Stimulated activated CD8-positive, alpha-beta memory T cell treated with anti-CD3 and anti-CD28 coated beads, Interleukin-2, amount 100 ng/mL, for 48 hours (primary cell): ENCODE measurements at regions not wholly inside any gene's neighbourhood (a gene's known extent, or its start where the extent isn't known, plus 50 kb on each side); places are given as distances from the start of the nearest gene placed in this dataset.

Experiments
- DNase-seq, 2 donors: peaks; one replicate each; pipeline ENCODE4 v3.0.0-alpha.2; 2020; ENCODE audit warnings: low read depth in 2 of 2

- DNase-seq, result no peak
Observed at GRCh38 chr2:21690005-21690404, 566.2 kb downstream of the TDRD15 start.

GRCh38 chr2:21693081-21693480 lies 569.3 kb downstream of the TDRD15 start:
- no peak for DNase-seq

GRCh38 chr2:21694079-21694878 lies 570.5 kb downstream of the TDRD15 start:
- DNase-seq, result no peak

GRCh38 chr2:21696900-21697299 lies 573.1 kb downstream of the TDRD15 start:
- DNase-seq, result no peak

- DNase-seq, result no peak
Observed at GRCh38 chr2:21700644-21701043, 576.9 kb downstream of the TDRD15 start.

DNA sequence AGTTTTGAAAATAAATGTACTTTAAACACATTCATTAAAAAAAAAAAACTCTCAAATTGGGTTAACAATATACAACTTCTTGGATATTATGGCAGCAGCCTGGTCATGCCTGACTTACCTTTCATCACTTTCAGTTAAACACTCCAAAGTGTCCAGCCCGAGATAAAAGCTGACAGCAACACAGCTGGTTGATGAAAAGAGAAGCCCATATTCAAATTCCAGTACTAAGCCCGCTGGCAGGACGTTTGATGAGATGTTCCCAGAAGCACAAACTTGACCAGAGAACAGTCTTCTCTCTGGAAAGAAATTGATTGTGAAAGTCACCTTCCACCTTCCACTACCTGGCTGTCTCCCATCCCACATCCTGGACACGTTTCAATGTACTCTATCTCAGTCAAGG lies 586.3 kb downstream of the TDRD15 start:
- no peak for DNase-seq

GRCh38 chr2:21710496-21710895 lies 586.7 kb downstream of the TDRD15 start:
- DNase-seq, result no peak

GRCh38 chr2:21715887-21716286 lies 592.1 kb downstream of the TDRD15 start:
- no peak for DNase-seq

- DNase-seq, result no peak
Observed at GRCh38 chr2:21727101-21727500, 603.3 kb downstream of the TDRD15 start.

- no peak for DNase-seq
Observed at GRCh38 chr2:21728133-21728532, 604.4 kb downstream of the TDRD15 start.

- no peak for DNase-seq
Observed at GRCh38 chr2:21730141-21730540, 606.4 kb downstream of the TDRD15 start.

DNA sequence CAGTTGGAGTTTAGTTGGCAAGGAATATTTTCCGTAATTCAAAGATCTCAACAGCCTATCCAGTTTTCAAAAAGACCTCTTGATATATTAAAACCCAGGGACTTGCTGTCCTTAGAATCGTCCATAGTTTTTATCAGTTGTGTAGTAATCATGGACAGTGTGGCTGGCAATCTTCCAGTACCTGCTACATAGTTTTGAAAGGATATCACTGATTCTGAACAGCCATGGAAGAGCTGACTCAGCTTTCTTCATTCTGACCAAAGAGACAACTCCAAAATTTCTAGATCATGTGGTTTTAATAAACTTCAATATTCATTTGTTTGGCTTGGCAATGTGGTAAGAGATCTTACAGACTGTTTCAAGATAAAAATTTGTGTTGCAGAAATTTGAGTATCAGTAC lies 616.7 kb downstream of the TDRD15 start:
- DNase-seq, result no peak

DNA sequence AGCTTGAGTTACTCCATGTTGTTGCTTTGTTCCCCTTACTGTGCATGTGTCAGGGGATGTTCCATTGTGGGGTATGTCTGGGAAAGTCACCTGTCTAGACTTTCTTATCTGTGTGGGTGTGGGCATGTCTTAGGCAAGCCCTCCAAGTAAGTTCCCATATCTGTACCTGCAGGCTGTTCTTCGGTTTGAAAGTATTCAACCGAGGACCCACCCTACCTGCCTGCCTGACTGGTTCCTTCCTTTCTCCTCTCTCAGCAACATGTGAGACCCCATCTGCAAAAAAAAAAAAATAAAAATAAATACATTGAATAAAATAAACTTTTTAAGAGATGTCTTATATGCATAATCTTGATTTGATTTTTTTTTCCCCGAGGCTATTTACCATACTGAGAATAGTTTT lies 622.7 kb downstream of the TDRD15 start:
- DNase-seq, result no peak

- DNase-seq, result no peak
Observed at GRCh38 chr2:21748501-21748900, 624.7 kb downstream of the TDRD15 start.

- DNase-seq, result no peak
Observed at GRCh38 chr2:21754164-21754788, 630.5 kb downstream of the TDRD15 start.

DNA sequence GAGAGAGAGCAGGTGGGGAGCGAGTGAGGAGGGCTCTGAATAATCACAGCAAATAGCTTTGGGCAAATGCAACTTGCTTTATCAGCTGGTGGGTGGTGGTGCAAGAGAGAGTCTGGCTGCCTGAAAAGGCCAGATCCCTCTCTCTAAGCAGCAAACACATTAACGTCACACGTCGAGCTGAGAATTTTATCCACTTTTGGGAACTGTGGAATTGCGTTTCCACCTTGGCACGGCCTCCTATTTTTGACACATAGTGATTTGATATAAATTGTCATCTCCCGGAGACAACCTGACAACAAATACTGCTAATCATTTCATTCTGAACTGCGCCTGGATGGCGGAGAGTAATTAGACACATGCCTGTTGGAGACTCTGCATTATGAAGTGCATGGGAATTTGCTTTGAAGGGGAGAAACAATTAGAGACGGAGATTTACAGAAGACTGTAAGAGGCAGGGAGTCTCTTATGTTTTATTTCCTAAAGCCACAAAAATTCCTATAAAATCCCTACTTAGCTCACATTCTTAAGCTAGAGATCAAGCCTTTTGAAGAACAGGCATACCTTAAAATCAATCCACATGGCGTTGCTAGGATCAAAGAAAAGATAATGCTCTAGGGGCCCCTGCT lies 634.1 kb downstream of the TDRD15 start:
- DNase-seq, result no peak

GRCh38 chr2:21759819-21760218 lies 636.1 kb downstream of the TDRD15 start:
- no peak for DNase-seq

DNA sequence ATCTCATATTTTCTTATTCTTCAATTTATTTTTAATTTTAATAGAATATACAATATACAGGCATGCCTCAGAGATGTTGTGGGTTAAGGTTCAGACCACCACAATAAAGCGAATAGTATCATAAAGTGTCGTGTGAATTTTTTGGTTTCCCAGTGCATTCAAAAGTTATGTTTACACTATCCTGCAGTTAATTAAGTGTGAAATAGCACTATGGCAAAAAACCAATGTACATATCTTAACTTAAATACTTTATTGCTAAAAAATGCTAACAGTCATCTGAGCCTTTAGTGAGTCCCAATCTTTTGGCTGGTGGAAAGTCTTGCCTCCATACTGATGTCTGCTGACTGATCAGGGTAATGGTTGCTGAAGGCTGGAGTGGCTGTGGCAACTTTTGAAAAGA lies 637.6 kb downstream of the TDRD15 start:
- no peak for DNase-seq

GRCh38 chr2:21763501-21763900 lies 639.7 kb downstream of the TDRD15 start:
- DNase-seq, result no peak

GRCh38 chr2:21770787-21771186 lies 647.0 kb downstream of the TDRD15 start:
- DNase-seq, result no peak

DNA sequence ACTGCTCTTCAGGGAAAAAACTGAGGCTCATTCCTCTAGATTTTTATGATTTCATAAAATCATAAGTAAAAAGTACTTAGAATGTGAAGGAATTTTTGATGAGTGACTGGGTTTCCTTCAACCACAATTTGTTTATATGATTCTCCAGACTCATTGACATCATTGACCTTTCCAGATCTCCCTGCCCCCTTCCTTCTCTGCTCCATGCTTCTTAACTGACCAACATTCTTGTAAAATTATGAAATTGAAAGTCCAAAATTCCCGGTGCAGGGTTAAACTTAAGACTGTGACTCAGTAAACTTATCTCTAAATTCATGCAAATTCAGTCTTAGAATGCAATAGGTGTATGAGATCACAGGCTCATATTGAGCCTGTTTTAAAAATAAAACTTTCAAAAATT lies 648.9 kb downstream of the TDRD15 start:
- DNase-seq, result no peak

GRCh38 chr2:21773168-21773567 lies 649.4 kb downstream of the TDRD15 start:
- no peak for DNase-seq
